ENCODE measurements at regions not wholly inside any gene's neighbourhood (a gene's known extent, or its start where the extent isn't known, plus 50 kb on each side); places are given as distances from the start of the nearest gene placed in this dataset.

GRCh38 chr3:163730684-163731083 is 1347.6 kb downstream of the SI start:
- no peaks in the 10 kb centered on the region for H4K20me1 ChIP-seq (ENCODE audit: insufficient read depth)
- H3K9me3 ChIP-seq, result no peaks in the 10 kb centered on the region; the same call in 1 of the 2 replicates
- H2AFZ ChIP-seq (ENCODE audit: low read depth), result no peak overlapping the region
- no peak for DNase-seq
- ChIA-PET CTCF (no interaction called here), POLR2A (no interaction called here)
- H3K9me2 ChIP-seq, result no peaks in the 10 kb centered on the region
- H3K4me2 ChIP-seq, result no peak overlapping the region
- no peaks in the 10 kb centered on the region for H3K36me3 ChIP-seq (replicated peaks in 1 of 2; ENCODE audit: control insufficient read depth in 1 of 2, insufficient read depth in 2 of 2, low read length in 1 of 2)
- no peaks in the 10 kb centered on the region for H3K79me2 ChIP-seq (ENCODE audit: insufficient read depth)
- no peak overlapping the region for H3K9ac ChIP-seq
- WGBS (ENCODE audit: low lambda C conversion rate), result 21% methylated on average over 2 of the region's 2 CpGs
- no peaks in the 10 kb centered on the region for H3K4me1 ChIP-seq (ENCODE audit: control insufficient read depth in 1 of 2, insufficient read depth in 2 of 2, low read depth in 1 of 2, low read length in 1 of 2)
- no peaks in the 10 kb centered on the region for H3F3A ChIP-seq (replicated peaks; ENCODE audit: insufficient read depth)
- H3K27ac ChIP-seq (ENCODE audit: low read depth in 2 of 2, low read length in 1 of 2), result no peak overlapping the region
- no peak overlapping the region for H3K4me3 ChIP-seq (ENCODE audit: low read depth in 2 of 2, low read length in 1 of 2)
- no peak for TF ChIP-seq RCOR1 (IDR thresholded peaks at IDR 0.05; ENCODE audit: low read length)
- TF ChIP-seq GATA2 (CRISPR knock-in tag; IDR thresholded peaks at IDR 0.05), result no peak
- no peak for TF ChIP-seq MXI1 (IDR thresholded peaks at IDR 0.05; ENCODE audit: low read depth, low read length)
- no peak for TF ChIP-seq IRF3 (IDR thresholded peaks at IDR 0.05; ENCODE audit: low read depth, low read length)
- TF ChIP-seq NRF1 (IDR thresholded peaks at IDR 0.05; ENCODE audit: low read depth, low read length), result no peak
- TF ChIP-seq REST (IDR thresholded peaks at IDR 0.05; ENCODE audit: low read depth, low read length), result no peak
- no peak for TF ChIP-seq FOXM1 (IDR thresholded peaks at IDR 0.05; ENCODE audit: low read depth)
- TF ChIP-seq RFX5 (IDR thresholded peaks at IDR 0.05; ENCODE audit: low read length), result no peak
- no peak for TF ChIP-seq EP300 (IDR thresholded peaks at IDR 0.05; ENCODE audit: borderline replicate concordance in 1 of 2, low read depth in 1 of 2, low read length in 1 of 2)
- TF ChIP-seq TEAD4 (IDR thresholded peaks at IDR 0.05; ENCODE audit: borderline replicate concordance, insufficient read depth), result no peak
- no peak for TF ChIP-seq CTCF (IDR thresholded peaks at IDR 0.05)
- no peak for TF ChIP-seq SIN3A (IDR thresholded peaks at IDR 0.05; ENCODE audit: borderline replicate concordance, low read depth, low read length)
- TF ChIP-seq TCF12 (IDR thresholded peaks at IDR 0.05), result no peak
- TF ChIP-seq ELF1 (IDR thresholded peaks at IDR 0.05), result no peak
- no peak for TF ChIP-seq FOSL2 (IDR thresholded peaks at IDR 0.05; ENCODE audit: borderline replicate concordance, low read depth)
- no peak for TF ChIP-seq POLR2AphosphoS5 (IDR thresholded peaks at IDR 0.05; ENCODE audit: low read depth, low read length)
- no peak for TF ChIP-seq JUND (IDR thresholded peaks at IDR 0.05)
- no peak for TF ChIP-seq RAD21 (IDR thresholded peaks at IDR 0.05; ENCODE audit: low read length)
- no peak for TF ChIP-seq CHD2 (IDR thresholded peaks at IDR 0.05; ENCODE audit: low read length, partially characterized antibody)
- no peaks in the 10 kb centered on the region for H3K27me3 ChIP-seq (ENCODE audit: insufficient read depth)

All from SK-N-SH (cell line).